Natural killer cell (primary cell): ENCODE measurements at regions not wholly inside any gene's neighbourhood (a gene's known extent, or its start where the extent isn't known, plus 50 kb on each side); places are given as distances from the start of the nearest gene placed in this dataset.
"Not testable (repeated sequence)": the region's sequence is repeated elsewhere in the genome, so short reads cannot be mapped to it uniquely, and the experiment has no call there.

ENCODE experiments used
- ATAC-seq, 3 donors: fragments of 150-1000 bp in 2 of 3; fragments of 200-7000 bp in 1 of 3; cut with Tn5 transposase; 1 replicate in 1 of 3; 2 replicates in 2 of 3; pipeline ENCODE4 v1.10.0; 2021; ENCODE audit warnings: mild to moderate bottlenecking in 2 of 3, moderate library complexity in 2 of 3
- DNase-seq, 2 donors: peaks; one replicate each; pipeline versions ENCODE4 v3.0.0 to v3.0.0-alpha.2; 2013 to 2021; ENCODE audit warnings: mixed read lengths in 1 of 2
- H3K27ac ChIP-seq: one replicate; pipeline ENCODE4 v1.5.1; 2013; ENCODE audit warnings: mild to moderate bottlenecking, low read length
- H3K27me3 ChIP-seq: one replicate; pipeline ENCODE4 v1.6.1; 2013; ENCODE audit warnings: low read length; ENCODE audit not compliant: control insufficient read depth, insufficient read depth
- H3K36me3 ChIP-seq: one replicate; pipeline ENCODE4 v1.6.1; 2013; ENCODE audit warnings: low read length; ENCODE audit not compliant: control insufficient read depth, insufficient read depth
- H3K4me1 ChIP-seq: one replicate; pipeline ENCODE4 v1.6.1; 2013; ENCODE audit warnings: low read length; ENCODE audit not compliant: control insufficient read depth, insufficient read depth
- H3K4me3 ChIP-seq: one replicate; pipeline ENCODE4 v1.5.1; 2013; ENCODE audit warnings: low read length
- H3K9me3 ChIP-seq: one replicate; pipeline ENCODE4 v1.6.1; 2013; ENCODE audit warnings: low read length; ENCODE audit not compliant: control insufficient read depth, insufficient read depth
- H3K27ac Mint-ChIP-seq, 2 donors: one replicate each; pipeline ENCODE4 v1.8.0; 2022; ENCODE audit warnings: mild to moderate bottlenecking in 2 of 2, mixed read lengths in 2 of 2, moderate library complexity in 1 of 2
- H3K27me3 Mint-ChIP-seq, 2 donors: one replicate each; pipeline ENCODE4 v1.8.0; 2022; ENCODE audit warnings: low read depth in 2 of 2, mixed read lengths in 2 of 2
- H3K36me3 Mint-ChIP-seq: one replicate; pipeline ENCODE4 v1.8.0; 2022; ENCODE audit warnings: mixed read lengths
- H3K4me1 Mint-ChIP-seq, 2 donors: one replicate each; pipeline ENCODE4 v1.8.0; 2022; ENCODE audit warnings: mixed read lengths in 2 of 2
- H3K4me3 Mint-ChIP-seq: one replicate; pipeline ENCODE4 v1.8.0; 2022; ENCODE audit warnings: mild to moderate bottlenecking, moderate library complexity, mixed read lengths
- H3K9me3 Mint-ChIP-seq, 2 donors: one replicate each; pipeline ENCODE4 v1.8.0; 2022; ENCODE audit warnings: mixed read lengths in 2 of 2
- CTCF ChIP-seq: fragments of 200-600 bp; IDR thresholded peaks from one replicate; pipeline ENCODE4 v1.8.0; 2022; ENCODE audit warnings: antibody characterized with exemption
- WGBS: methylation state at CpG from one replicate; pipeline ENCODE4 v1.1.7; 2013; ENCODE audit warnings: missing lambda C conversion rate; ENCODE audit not compliant: insufficient coverage; 5-methylcytosine and 5-hydroxymethylcytosine counted together
- intact Hi-C: fragments of 100-400 bp; cut with micrococcal nuclease; formaldehyde crosslinking; loops from one replicate; pipeline ENCODE4 v1.14.2; 2022

DNA sequence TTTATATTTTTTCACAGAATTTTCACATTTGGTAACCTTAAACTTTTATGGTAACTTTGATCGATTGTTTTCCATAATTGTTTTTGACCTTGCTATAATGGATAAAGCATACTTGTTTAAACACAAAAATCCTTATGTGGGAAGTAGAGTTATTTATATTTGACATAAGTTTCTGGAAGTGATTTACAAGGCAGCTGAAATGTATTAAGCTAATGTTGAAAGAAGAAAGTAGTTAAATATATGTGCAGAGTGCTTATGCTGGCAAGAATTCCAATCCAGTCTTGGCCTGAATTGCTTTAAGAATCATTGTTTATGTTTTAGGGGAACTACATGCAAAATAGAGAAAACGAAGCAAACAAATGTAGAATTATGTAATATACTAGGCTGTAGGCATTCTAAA, 763.6 kb downstream of the TAF11L14 start:
- Mint-ChIP-seq H3K4me3 (no peak overlapping the region), H3K27ac (no peak overlapping the region), H3K27me3 (no peaks in the 10 kb centered on the region), H3K36me3 (no peaks in the 10 kb centered on the region), H3K4me1 (no peaks in the 10 kb centered on the region), H3K9me3 (peaks cover 0 to 2% of the 10 kb centered on the region in 2 donors)
- Histone ChIP-seq H3K4me1 (no peaks in the 10 kb centered on the region), H3K27ac (no peak overlapping the region), H3K9me3 (no peaks in the 10 kb centered on the region), H3K4me3 (no peak overlapping the region), H3K27me3 (no peaks in the 10 kb centered on the region), H3K36me3 (no peaks in the 10 kb centered on the region)
- no peak for TF ChIP-seq CTCF
- no CpG with 5 or more reads among the region's 2 CpGs for WGBS
- intact Hi-C loops: no loop called here
- DNase-seq: no peak
- ATAC-seq: no peak

DNA sequence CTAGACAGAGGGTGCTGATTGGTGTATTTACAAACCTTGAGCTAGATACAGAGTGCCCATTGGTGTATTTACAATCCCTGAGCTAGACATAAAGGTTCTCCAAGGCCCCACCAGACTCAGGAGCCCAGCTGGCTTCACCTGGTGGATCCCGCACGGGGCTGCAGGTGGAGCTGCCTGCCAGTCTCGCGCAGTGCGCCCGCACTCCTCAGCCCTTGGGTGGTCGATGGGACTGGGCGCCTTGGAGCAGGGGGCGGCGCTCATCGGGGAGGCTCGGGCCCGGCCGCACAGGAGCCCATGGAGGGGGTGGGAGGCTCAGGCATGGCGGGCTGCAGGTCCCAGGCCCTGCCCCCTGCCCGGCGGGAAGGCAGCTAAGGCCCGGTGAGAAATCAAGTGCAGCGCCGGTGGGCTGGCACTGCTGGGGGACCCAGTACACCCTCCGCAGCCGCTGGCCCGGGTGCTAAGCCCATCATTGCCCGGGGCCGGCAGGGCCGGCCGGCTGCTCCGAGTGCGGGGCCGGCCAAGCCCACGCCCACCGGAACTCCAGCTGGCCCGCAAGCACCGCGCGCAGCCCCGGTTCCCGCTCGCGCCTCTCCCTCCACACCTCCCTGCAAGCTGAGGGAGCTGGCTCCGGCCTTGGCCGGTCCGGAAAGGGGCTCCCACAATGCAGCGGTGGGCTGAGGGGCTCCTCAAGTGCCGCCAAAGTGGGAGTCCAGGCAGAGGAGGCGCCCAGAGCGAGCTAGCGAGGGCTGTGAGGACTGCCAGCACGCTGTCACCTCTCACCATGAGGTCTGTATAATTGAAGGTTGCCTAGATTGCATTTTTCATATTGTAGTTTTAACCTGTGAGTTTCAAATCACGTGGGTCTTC, 765.4 kb downstream of the TAF11L14 start:
- H3K27ac Mint-ChIP-seq, H3K9me3 Mint-ChIP-seq, H3K9me3 ChIP-seq, DNase-seq, H3K4me3 Mint-ChIP-seq, H3K27me3 ChIP-seq, H3K4me1 ChIP-seq, ATAC-seq, H3K27me3 Mint-ChIP-seq, H3K36me3 ChIP-seq, H3K4me1 Mint-ChIP-seq, intact Hi-C loops, H3K36me3 Mint-ChIP-seq, H3K27ac ChIP-seq, H3K4me3 ChIP-seq: not testable (repeated sequence)
- 93% methylated on average over 50 of the region's 50 CpGs for WGBS

- no peak overlapping the region for H3K4me3 ChIP-seq
- no peak overlapping the region for H3K27ac ChIP-seq
- Mint-ChIP-seq H3K36me3 (no peaks in the 10 kb centered on the region), H3K27me3 (no peaks in the 10 kb centered on the region), H3K4me3 (no peak overlapping the region), H3K9me3 (peaks cover 0 to 4% of the 10 kb centered on the region in 2 donors), H3K27ac (no peak overlapping the region), H3K4me1 (no peaks in the 10 kb centered on the region)
- no peaks in the 10 kb centered on the region for H3K27me3 ChIP-seq
- intact Hi-C loops: no loop called here
- ATAC-seq (no peak), DNase-seq (no peak)
- no peaks in the 10 kb centered on the region for H3K9me3 ChIP-seq
- WGBS: 36% methylated on average over 1 of the region's 1 CpG
- H3K36me3 ChIP-seq: no peaks in the 10 kb centered on the region
- no peaks in the 10 kb centered on the region for H3K4me1 ChIP-seq
- TF ChIP-seq CTCF: no peak
These were observed 768.9 kb downstream of the TAF11L14 start for GRCh38 chr5:18403141-18403540.

GRCh38 chr5:18403941-18404438, 769.7 kb downstream of the TAF11L14 start:
- TF ChIP-seq CTCF: no peak
- Histone ChIP-seq H3K9me3 (no peaks in the 10 kb centered on the region), H3K36me3 (no peaks in the 10 kb centered on the region), H3K4me1 (no peaks in the 10 kb centered on the region), H3K27me3 (no peaks in the 10 kb centered on the region), H3K27ac (no peak overlapping the region), H3K4me3 (no peak overlapping the region)
- DNase-seq (no peak), ATAC-seq (no peak)
- intact Hi-C loops: no loop called here
- H3K27ac Mint-ChIP-seq: no peak overlapping the region
- no peak overlapping the region for H3K4me3 Mint-ChIP-seq
- no peaks in the 10 kb centered on the region for H3K36me3 Mint-ChIP-seq
- H3K27me3 Mint-ChIP-seq: no peaks in the 10 kb centered on the region
- H3K4me1 Mint-ChIP-seq: no peaks in the 10 kb centered on the region
- 89% methylated on average over 2 of the region's 3 CpGs for whole genome bisulfite sequencing
- H3K9me3 Mint-ChIP-seq: peaks cover 0 to 4% of the 10 kb centered on the region in 2 donors
